ENCODE measurements at regions not wholly inside any gene's neighbourhood (a gene's known extent, or its start where the extent isn't known, plus 50 kb on each side); places are given as distances from the start of the nearest gene placed in this dataset.

DNA sequence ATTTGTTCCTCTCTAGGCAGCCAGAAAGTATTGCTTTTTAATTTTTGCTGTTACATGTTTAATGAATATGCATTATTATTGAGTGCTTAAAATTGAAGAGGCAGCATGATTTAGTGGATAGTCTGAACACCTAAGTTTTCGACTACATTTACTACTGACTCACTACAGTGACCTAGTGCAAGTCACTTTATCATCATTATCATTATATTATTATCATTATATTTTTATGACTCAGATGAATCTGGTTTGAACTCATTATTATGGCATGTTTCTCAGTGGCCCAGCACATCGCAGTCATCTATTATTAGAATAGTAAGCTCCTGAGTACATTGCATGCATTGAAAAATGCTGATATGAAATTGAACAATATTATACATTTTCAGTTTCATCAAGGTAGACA, 351.2 kb upstream of the PRR20A start:
- TF ChIP-seq, protein P1, sequence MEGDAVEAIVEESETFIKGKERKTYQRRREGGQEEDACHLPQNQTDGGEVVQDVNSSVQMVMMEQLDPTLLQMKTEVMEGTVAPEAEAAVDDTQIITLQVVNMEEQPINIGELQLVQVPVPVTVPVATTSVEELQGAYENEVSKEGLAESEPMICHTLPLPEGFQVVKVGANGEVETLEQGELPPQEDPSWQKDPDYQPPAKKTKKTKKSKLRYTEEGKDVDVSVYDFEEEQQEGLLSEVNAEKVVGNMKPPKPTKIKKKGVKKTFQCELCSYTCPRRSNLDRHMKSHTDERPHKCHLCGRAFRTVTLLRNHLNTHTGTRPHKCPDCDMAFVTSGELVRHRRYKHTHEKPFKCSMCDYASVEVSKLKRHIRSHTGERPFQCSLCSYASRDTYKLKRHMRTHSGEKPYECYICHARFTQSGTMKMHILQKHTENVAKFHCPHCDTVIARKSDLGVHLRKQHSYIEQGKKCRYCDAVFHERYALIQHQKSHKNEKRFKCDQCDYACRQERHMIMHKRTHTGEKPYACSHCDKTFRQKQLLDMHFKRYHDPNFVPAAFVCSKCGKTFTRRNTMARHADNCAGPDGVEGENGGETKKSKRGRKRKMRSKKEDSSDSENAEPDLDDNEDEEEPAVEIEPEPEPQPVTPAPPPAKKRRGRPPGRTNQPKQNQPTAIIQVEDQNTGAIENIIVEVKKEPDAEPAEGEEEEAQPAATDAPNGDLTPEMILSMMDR (conservative IDR thresholded peaks at IDR 0.05; ENCODE audit: low read length): no peak
- no peak for TF ChIP-seq EZH2phosphoT487 (IDR thresholded peaks at IDR 0.05; ENCODE audit: borderline replicate concordance, low read depth, low read length)
